Breast epithelium (tissue), 4 donors: ENCODE measurements at regions not wholly inside any gene's neighbourhood (a gene's known extent, or its start where the extent isn't known, plus 50 kb on each side); places are given as distances from the start of the nearest gene placed in this dataset.

Source experiments
- DNase-seq, 2 donors: peaks; one replicate each; pipeline ENCODE4 v3.0.0-alpha.2; 2019; ENCODE audit warnings: low spot score in 2 of 2
- H3K27ac ChIP-seq, 2 donors: fragments of 200-600 bp; sonication (generic) in 1 of 2; one replicate each; pipeline ENCODE4 v1.5.1; 2016 to 2019; ENCODE audit warnings: mild to moderate bottlenecking in 1 of 2
- H3K27me3 ChIP-seq, 2 donors: fragments of 200-600 bp; sonication (generic) in 1 of 2; one replicate each; pipeline versions ENCODE4 v1.5.1 to v1.6.0; 2017 to 2019; ENCODE audit warnings: control low read depth in 1 of 2, mild to moderate bottlenecking in 1 of 2
- H3K36me3 ChIP-seq: fragments of 200-600 bp; one replicate; pipeline ENCODE4 v1.5.1; 2019
- H3K4me1 ChIP-seq, 2 donors: fragments of 200-600 bp; sonication (generic); one replicate each; pipeline ENCODE4 v1.5.1; 2016 to 2019; ENCODE audit warnings: control low read depth in 1 of 2
- H3K4me3 ChIP-seq, 3 donors: fragments of 200-600 bp; sonication (generic); 1 replicate in 2 of 3; 2 replicates in 1 of 3; pipeline ENCODE4 v1.5.1; 2016 to 2019; ENCODE audit warnings: mild to moderate bottlenecking in 3 of 3, moderate library complexity in 2 of 3
- H3K9me3 ChIP-seq, 2 donors: fragments of 200-600 bp; sonication (generic) in 1 of 2; one replicate each; pipeline ENCODE4 v1.5.1; 2016 to 2019; ENCODE audit warnings: control low read depth in 1 of 2
- POLR2A ChIP-seq: fragments of 450-650 bp; IDR thresholded peaks from one replicate; pipeline ENCODE4 v1.6.1; 2016; ENCODE audit warnings: antibody characterized with exemption, mild to moderate bottlenecking, moderate library complexity
- POLR2AphosphoS5 ChIP-seq, 3 donors: sonication (generic); formaldehyde crosslinking; IDR thresholded peaks; one replicate each; pipeline ENCODE4 v1.6.1; 2017; ENCODE audit warnings: antibody characterized with exemption in 3 of 3
- intact Hi-C: fragments of 100-400 bp; cut with DNase I; formaldehyde crosslinking; loops from one replicate; pipeline ENCODE4 v1.15.1; 2023; ENCODE audit warnings: low total_unique reads
- TF ChIP-seq, protein P1 (sequence below), 3 donors: fragments of 450-650 bp; IDR thresholded peaks; one replicate each; pipeline ENCODE4 v1.5.1; 2016 to 2017; ENCODE audit warnings: antibody characterized with exemption in 3 of 3, mild to moderate bottlenecking in 3 of 3, moderate library complexity in 3 of 3

DNA sequence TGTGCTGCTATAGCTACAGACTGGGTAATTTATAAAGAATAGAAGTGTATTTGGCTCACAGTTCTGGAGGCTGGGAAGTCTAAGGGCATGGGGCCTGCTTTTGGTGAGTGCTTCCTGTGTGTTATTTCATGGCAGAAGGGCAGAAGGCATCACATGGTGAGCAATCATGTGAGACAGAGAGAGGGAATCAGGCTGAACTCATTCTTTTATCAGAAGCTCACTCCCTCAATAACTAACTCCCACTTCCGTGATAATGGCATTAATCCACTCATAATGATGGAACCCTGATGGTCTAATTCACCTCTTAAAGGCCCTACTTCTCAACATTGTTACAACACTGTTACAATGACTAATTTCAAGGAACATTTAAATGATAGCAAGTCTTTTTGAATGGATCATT, 129.4 kb downstream of the FAT4 start:
- no peaks in the 10 kb centered on the region for H3K4me1 ChIP-seq
- intact Hi-C loops = no loop called here
- H3K4me3 ChIP-seq = no peak overlapping the region
- no peaks in the 10 kb centered on the region for H3K27me3 ChIP-seq
- no peak for DNase-seq
- H3K36me3 ChIP-seq = no peaks in the 10 kb centered on the region
- TF ChIP-seq POLR2AphosphoS5 (IDR thresholded peaks at IDR 0.05) (no peak), POLR2A (no peak)
- TF ChIP-seq, protein P1, sequence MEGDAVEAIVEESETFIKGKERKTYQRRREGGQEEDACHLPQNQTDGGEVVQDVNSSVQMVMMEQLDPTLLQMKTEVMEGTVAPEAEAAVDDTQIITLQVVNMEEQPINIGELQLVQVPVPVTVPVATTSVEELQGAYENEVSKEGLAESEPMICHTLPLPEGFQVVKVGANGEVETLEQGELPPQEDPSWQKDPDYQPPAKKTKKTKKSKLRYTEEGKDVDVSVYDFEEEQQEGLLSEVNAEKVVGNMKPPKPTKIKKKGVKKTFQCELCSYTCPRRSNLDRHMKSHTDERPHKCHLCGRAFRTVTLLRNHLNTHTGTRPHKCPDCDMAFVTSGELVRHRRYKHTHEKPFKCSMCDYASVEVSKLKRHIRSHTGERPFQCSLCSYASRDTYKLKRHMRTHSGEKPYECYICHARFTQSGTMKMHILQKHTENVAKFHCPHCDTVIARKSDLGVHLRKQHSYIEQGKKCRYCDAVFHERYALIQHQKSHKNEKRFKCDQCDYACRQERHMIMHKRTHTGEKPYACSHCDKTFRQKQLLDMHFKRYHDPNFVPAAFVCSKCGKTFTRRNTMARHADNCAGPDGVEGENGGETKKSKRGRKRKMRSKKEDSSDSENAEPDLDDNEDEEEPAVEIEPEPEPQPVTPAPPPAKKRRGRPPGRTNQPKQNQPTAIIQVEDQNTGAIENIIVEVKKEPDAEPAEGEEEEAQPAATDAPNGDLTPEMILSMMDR (IDR thresholded peaks at IDR 0.05) = no peak
- no peaks in the 10 kb centered on the region for H3K9me3 ChIP-seq
- H3K27ac ChIP-seq = no peak overlapping the region

DNA sequence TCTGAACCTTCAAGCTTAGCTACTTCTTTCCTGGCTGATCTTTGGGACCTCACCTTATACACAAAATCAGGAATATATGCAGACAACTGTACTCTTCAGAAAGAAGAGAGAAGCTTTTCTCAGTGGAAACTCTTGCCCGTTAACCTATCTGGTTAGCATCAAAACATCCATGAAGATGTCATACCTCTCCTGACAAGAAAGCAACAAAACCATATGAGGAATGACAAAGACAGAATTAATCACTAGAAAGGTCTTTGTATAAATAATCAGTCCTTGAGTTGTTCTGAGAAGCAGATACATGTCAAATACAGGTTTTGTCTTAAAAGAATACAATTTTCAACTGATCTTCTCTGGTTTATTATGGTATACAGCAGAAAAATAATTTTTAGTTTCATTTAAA, 130.8 kb downstream of the FAT4 start:
- Histone ChIP-seq H3K4me1 (no peaks in the 10 kb centered on the region), H3K4me3 (no peak overlapping the region), H3K27ac (no peak overlapping the region), H3K9me3 (no peaks in the 10 kb centered on the region), H3K27me3 (no peaks in the 10 kb centered on the region), H3K36me3 (no peaks in the 10 kb centered on the region)
- TF ChIP-seq, protein P1 (IDR thresholded peaks at IDR 0.05) = no peak
- TF ChIP-seq POLR2AphosphoS5 (IDR thresholded peaks at IDR 0.05) (no peak), POLR2A (no peak)
- intact Hi-C loops = no loop called here
- DNase-seq = no peak

DNA sequence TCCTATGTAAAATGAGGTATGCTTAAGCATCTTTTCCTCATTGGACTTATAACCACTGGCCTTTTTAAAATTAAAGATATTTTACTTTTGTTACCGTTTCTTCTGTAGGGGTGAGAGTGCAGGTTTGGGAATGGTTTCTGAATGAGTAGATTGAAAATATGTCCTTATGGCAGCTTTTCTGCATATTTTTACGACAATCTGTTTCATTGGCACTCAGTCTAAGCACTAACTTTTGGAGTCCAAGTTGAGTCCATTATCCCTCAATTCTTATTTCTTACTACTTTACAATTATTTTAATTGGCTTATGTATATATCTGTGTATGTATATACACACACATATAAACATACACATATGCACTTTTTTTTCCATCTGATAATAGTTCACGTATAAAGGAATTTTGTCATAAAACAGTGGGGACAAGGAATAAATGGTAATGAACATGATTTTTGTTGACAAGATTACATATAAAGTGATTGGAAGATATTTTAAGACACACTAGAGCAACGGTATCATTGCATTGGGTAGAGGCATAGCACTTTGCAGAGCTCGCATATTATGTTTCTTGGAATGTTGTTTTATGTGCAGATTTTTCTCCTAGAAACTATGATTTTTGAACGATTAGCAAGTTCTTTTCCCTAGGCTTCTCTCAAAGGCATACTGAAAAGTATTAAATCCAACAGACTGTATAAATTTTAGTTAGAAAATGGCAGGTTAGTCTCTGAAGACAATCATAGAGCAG, 133.0 kb downstream of the FAT4 start:
- no peak for TF ChIP-seq POLR2A
- TF ChIP-seq POLR2AphosphoS5 (IDR thresholded peaks at IDR 0.05) = no peak
- TF ChIP-seq, protein P1 (IDR thresholded peaks at IDR 0.05) = no peak
- no peak for DNase-seq
- intact Hi-C loops = no loop called here

DNA sequence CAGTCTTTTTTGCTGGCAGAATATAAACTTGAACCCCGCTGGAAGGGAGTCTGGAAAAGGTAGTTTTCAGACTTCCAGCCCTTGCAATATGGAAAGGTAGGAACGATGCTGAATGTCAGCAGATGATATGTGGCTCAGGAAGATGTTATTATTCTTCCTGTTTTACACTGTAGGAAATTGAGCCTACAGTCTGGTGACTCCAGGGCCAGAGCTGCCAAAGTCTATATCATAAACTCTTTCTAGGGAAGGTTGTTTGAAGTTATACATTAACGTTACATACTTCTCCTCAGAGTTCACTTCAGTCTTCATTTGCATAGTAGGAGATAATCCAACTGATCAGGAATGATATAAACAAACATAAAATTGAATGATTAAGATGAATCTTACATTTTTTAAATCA, 141.3 kb downstream of the FAT4 start:
- no peaks in the 10 kb centered on the region for H3K4me1 ChIP-seq
- H3K27ac ChIP-seq = no peak overlapping the region
- intact Hi-C loops = no loop called here
- DNase-seq = no peak
- H3K9me3 ChIP-seq = no peaks in the 10 kb centered on the region
- no peaks in the 10 kb centered on the region for H3K36me3 ChIP-seq
- H3K4me3 ChIP-seq = no peak overlapping the region
- TF ChIP-seq POLR2AphosphoS5 (IDR thresholded peaks at IDR 0.05) = no peak
- no peak for TF ChIP-seq POLR2A
- H3K27me3 ChIP-seq = no peaks in the 10 kb centered on the region

More for the DNA sequence above, 133.0 kb downstream of the FAT4 start:
- Histone ChIP-seq H3K9me3 (no peaks in the 10 kb centered on the region), H3K4me1 (no peaks in the 10 kb centered on the region), H3K4me3 (no peak overlapping the region), H3K27ac (no peak overlapping the region), H3K36me3 (no peaks in the 10 kb centered on the region), H3K27me3 (no peaks in the 10 kb centered on the region)

DNA sequence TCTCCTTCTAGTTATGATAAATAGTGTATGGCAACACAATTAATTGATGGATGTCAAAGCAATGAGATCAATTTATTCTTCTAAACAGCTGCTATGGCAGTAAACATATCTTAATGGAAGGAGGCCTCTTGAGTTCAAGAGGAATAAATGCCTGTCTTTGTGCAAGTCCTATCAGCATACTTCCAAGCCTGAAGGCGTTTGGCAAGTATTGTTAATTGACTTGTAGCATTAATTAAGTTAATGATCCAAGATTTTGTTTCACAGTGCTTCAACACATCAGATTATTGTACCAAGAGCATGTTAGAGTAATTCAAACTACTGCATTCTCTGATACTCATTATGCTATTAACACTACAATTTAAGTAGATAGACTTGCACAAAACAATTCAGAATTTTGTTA, 144.8 kb downstream of the FAT4 start:
- H3K9me3 ChIP-seq = no peaks in the 10 kb centered on the region
- H3K27ac ChIP-seq = no peak overlapping the region
- TF ChIP-seq, protein P1 (IDR thresholded peaks at IDR 0.05) = no peak
- TF ChIP-seq POLR2A = no peak
- no peak for TF ChIP-seq POLR2AphosphoS5 (IDR thresholded peaks at IDR 0.05)
- intact Hi-C loops = no loop called here
- DNase-seq = no peak
- H3K4me1 ChIP-seq = no peaks in the 10 kb centered on the region
- H3K4me3 ChIP-seq = no peak overlapping the region
- H3K36me3 ChIP-seq = no peaks in the 10 kb centered on the region
- no peaks in the 10 kb centered on the region for H3K27me3 ChIP-seq
